SK-N-MC (cell line): ENCODE measurements at regions not wholly inside any gene's neighbourhood (a gene's known extent, or its start where the extent isn't known, plus 50 kb on each side); places are given as distances from the start of the nearest gene placed in this dataset.

Experiments used
- EZH2 ChIP-seq: fragments of 200-600 bp; sonication (generic); IDR thresholded peaks from one replicate; pipeline ENCODE4 v1.6.1; 2017; ENCODE audit warnings: antibody characterized with exemption
- FOXP2 ChIP-seq: optimal IDR thresholded peaks from 2 replicates; pipeline ENCODE3; 2011; ENCODE audit warnings: mild to moderate bottlenecking, moderate library complexity; ENCODE audit not compliant: insufficient read depth; ENCODE audit errors: extremely low read length, control extremely low read depth
- POLR2AphosphoS5 ChIP-seq: IDR thresholded peaks from 2 replicates; pipeline ENCODE4 v1.6.1; 2012; ENCODE audit warnings: mild to moderate bottlenecking, low read depth, low read length, borderline replicate concordance

DNA sequence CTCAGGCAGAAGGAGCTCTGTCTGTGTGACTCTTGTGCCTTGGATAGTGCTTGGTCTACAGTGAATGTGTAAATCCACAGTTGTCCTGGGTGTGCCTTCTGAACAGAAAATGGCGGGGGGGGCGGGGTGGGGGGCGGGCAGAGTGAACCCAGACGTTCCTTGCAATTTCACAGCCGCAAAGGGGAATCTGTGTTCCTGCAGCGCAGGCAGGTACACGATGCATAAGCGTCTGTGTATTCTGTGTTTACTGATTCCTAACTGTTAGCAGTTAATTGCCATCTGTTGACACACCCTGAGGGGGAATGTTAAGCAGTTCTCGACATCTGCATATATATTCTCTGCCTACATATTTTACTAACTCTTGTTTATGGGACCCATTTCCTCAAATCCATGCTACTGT lies 123.5 kb upstream of the ZFHX3 start:
- TF ChIP-seq EZH2 (no peak), POLR2AphosphoS5 (no peak), FOXP2 (peak; percentile 81)
